ENCODE measurements at regions not wholly inside any gene's neighbourhood (a gene's known extent, or its start where the extent isn't known, plus 50 kb on each side); places are given as distances from the start of the nearest gene placed in this dataset.

DNA sequence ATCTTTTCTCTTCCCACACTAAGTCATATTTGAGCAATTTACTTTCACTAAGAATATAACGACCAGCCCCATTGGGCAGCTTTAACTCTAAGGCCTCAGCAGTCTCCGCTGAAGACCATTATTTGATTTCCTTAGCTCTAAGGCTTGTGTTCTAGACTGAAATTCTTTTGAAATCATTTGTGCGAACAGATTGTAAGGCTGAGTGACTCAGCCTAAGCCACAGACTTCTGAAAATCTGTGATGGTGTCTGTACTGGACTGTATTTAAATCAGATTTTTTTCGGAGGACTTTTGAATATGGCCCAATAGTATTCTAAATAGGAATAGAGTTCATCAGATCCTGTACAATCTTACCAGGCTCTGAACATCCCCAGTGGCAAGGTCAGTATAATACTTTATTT lies 150.3 kb upstream of the TECRL start:
- no peak for TF ChIP-seq YY1 (IDR thresholded peaks at IDR 0.05; ENCODE audit: extremely low read depth, insufficient replicate concordance, low read depth, low read length)
- TF ChIP-seq, protein P1, sequence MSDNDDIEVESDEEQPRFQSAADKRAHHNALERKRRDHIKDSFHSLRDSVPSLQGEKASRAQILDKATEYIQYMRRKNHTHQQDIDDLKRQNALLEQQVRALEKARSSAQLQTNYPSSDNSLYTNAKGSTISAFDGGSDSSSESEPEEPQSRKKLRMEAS (IDR thresholded peaks at IDR 0.05): no peak
- TF ChIP-seq RAD21 (IDR thresholded peaks at IDR 0.05; ENCODE audit: low read depth): no peak
- TF ChIP-seq, protein P2, sequence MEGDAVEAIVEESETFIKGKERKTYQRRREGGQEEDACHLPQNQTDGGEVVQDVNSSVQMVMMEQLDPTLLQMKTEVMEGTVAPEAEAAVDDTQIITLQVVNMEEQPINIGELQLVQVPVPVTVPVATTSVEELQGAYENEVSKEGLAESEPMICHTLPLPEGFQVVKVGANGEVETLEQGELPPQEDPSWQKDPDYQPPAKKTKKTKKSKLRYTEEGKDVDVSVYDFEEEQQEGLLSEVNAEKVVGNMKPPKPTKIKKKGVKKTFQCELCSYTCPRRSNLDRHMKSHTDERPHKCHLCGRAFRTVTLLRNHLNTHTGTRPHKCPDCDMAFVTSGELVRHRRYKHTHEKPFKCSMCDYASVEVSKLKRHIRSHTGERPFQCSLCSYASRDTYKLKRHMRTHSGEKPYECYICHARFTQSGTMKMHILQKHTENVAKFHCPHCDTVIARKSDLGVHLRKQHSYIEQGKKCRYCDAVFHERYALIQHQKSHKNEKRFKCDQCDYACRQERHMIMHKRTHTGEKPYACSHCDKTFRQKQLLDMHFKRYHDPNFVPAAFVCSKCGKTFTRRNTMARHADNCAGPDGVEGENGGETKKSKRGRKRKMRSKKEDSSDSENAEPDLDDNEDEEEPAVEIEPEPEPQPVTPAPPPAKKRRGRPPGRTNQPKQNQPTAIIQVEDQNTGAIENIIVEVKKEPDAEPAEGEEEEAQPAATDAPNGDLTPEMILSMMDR (IDR thresholded peaks at IDR 0.05 in 2 of 3, conservative IDR thresholded peaks at IDR 0.05 in 1 of 3; ENCODE audit: borderline replicate concordance in 1 of 3, insufficient read depth in 1 of 3, low read depth in 2 of 3, low read length in 2 of 3): no peak

Measured in HCT116 (cell line).